Esophagus muscularis mucosa (tissue), 4 donors: ENCODE measurements at regions not wholly inside any gene's neighbourhood (a gene's known extent, or its start where the extent isn't known, plus 50 kb on each side); places are given as distances from the start of the nearest gene placed in this dataset.
A peak's percentile ranks its signal among the peaks of the same experiment; 100 is the strongest.

ENCODE experiments used
- DNase-seq: peaks from one replicate; pipeline ENCODE4 v3.0.0-alpha.2; 2017; ENCODE audit errors: extremely low spot score
- H3K27ac ChIP-seq, 4 donors: fragments of 200-600 bp; sonication (generic); replicated peaks in 1 of 4; 1 replicate in 3 of 4; 2 replicates in 1 of 4; pipeline ENCODE4 v1.5.1; 2016 to 2019; ENCODE audit warnings: mild to moderate bottlenecking in 1 of 4
- H3K27me3 ChIP-seq, 4 donors: fragments of 200-600 bp; sonication (generic); one replicate each; pipeline versions ENCODE4 v1.5.1 to v1.6.0; 2016 to 2019
- H3K36me3 ChIP-seq, 4 donors: fragments of 200-600 bp; sonication (generic); one replicate each; pipeline ENCODE4 v1.5.1; 2016 to 2019
- H3K4me1 ChIP-seq, 4 donors: fragments of 200-600 bp; sonication (generic); one replicate each; pipeline ENCODE4 v1.5.1; 2016 to 2019
- H3K4me3 ChIP-seq, 4 donors: fragments of 200-600 bp; sonication (generic); 1 replicate in 2 of 4; 2 replicates in 2 of 4; pipeline ENCODE4 v1.5.1; 2016 to 2019; ENCODE audit warnings: mild to moderate bottlenecking in 4 of 4, moderate library complexity in 1 of 4
- H3K9me3 ChIP-seq, 4 donors: fragments of 200-600 bp; sonication (generic); 1 replicate in 3 of 4; 2 replicates in 1 of 4; pipeline ENCODE4 v1.5.1; 2016 to 2019
- EP300 ChIP-seq: sonication (generic); formaldehyde crosslinking; IDR thresholded peaks from one replicate; pipeline ENCODE4 v1.6.1; 2017; ENCODE audit warnings: antibody characterized with exemption
- POLR2A ChIP-seq: fragments of 450-650 bp; IDR thresholded peaks from one replicate; pipeline ENCODE4 v1.6.1; 2017; ENCODE audit warnings: antibody characterized with exemption, moderate library complexity, mild to moderate bottlenecking, low read depth
- POLR2AphosphoS5 ChIP-seq, 2 donors: sonication (generic); formaldehyde crosslinking; IDR thresholded peaks; one replicate each; pipeline ENCODE4 v1.6.1; 2017; ENCODE audit warnings: antibody characterized with exemption in 2 of 2
- WGBS: methylation state at CpG from one replicate; pipeline ENCODE4 v1.1.5; 2018; 5-methylcytosine and 5-hydroxymethylcytosine counted together
- intact Hi-C: fragments of 100-400 bp; cut with DNase I; formaldehyde crosslinking; loops from one replicate; pipeline ENCODE4 v1.15.1; 2023
- TF ChIP-seq, protein P1 (sequence below), 3 experiments: fragments of 200-600 bp in 2 of 3; fragments of 450-650 bp in 1 of 3; sonication (generic) in 2 of 3; IDR thresholded peaks; one replicate each; pipeline ENCODE4 v1.5.1; 2017 to 2019; ENCODE audit warnings: antibody characterized with exemption in 3 of 3, mild to moderate bottlenecking in 2 of 3, moderate library complexity in 1 of 3

DNA sequence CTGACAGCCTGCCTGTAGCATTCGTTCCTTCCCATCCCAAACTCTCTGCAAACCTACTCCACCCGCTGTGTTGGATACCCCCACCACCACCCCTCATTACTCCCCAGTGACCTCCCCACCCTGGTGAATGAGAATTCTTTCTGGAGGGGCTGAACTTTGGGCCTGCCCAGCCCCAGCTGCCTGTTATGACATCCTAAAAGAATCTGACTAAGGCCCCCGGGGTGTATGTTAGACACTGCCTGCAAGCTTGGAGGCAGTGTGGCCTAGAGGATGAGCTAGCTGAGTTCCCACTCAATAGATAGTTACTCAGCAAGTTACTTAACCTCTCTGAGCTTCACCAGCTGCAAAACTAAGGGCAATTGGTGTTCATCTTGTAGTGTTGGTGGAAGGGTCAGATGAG is 110.2 kb upstream of the FGGY start:
- H3K36me3 ChIP-seq, result no peaks in the 10 kb centered on the region
- H3K27me3 ChIP-seq, result no peaks in the 10 kb centered on the region
- 66% methylated on average over 3 of the region's 3 CpGs for WGBS
- peaks cover 0 to 2% (median 0%) of the 10 kb centered on the region in 4 donors for H3K4me1 ChIP-seq
- H3K27ac ChIP-seq, result no peak overlapping the region
- intact Hi-C loops, result loop anchor here (10.0 kb wide), 1 partner anchor 58 kb away; no protein-coding TSS in a partner anchor
- TF ChIP-seq, protein P1, sequence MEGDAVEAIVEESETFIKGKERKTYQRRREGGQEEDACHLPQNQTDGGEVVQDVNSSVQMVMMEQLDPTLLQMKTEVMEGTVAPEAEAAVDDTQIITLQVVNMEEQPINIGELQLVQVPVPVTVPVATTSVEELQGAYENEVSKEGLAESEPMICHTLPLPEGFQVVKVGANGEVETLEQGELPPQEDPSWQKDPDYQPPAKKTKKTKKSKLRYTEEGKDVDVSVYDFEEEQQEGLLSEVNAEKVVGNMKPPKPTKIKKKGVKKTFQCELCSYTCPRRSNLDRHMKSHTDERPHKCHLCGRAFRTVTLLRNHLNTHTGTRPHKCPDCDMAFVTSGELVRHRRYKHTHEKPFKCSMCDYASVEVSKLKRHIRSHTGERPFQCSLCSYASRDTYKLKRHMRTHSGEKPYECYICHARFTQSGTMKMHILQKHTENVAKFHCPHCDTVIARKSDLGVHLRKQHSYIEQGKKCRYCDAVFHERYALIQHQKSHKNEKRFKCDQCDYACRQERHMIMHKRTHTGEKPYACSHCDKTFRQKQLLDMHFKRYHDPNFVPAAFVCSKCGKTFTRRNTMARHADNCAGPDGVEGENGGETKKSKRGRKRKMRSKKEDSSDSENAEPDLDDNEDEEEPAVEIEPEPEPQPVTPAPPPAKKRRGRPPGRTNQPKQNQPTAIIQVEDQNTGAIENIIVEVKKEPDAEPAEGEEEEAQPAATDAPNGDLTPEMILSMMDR (IDR thresholded peaks at IDR 0.05), result no peak
- TF ChIP-seq POLR2A, result no peak
- no peak for TF ChIP-seq POLR2AphosphoS5 (IDR thresholded peaks at IDR 0.05)
- TF ChIP-seq EP300, result no peak
- H3K9me3 ChIP-seq, result no peaks in the 10 kb centered on the region
- no peak overlapping the region for H3K4me3 ChIP-seq
- peak; percentile 89 for DNase-seq

DNA sequence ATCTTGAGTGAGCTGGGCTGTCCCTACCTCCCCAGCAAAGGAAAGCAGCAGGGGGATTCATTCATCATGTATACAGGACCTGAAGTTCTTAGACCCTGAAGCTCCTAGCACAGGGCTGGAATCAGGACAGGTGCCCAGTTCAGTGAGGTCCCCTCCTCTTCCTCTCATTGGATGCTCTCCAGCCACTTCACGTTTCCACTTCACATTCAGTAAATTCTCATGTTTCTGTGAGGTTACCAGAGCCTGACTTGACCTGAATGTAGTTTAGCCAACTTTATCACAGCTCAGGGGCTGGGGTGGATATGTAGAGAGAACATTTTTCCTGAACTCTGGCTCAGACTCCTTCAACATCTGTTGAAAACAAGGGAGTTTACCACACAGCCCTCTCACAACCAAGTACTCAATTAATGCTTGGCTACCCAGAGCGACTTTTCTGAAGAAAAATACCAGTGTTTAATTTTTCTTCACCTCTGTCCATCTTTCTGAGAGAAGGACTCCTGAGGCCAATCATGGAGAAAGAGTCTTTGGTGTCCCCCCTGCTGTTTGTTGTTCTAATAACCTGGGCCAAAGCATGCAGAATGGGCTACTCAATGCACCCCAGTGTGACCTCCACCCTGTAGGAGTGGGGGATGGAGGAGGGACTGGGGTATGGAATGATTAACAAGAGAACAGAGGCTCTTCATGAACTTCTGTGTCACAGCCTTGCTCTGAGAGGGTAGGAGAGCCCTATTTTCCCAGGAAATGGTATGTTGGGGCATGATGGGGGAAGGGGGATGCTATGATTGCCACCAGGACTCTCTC is 108.3 kb upstream of the FGGY start:
- H3K4me1 ChIP-seq, result peaks cover 0 to 2% (median 0%) of the 10 kb centered on the region in 4 donors
- no peaks in the 10 kb centered on the region for H3K36me3 ChIP-seq
- peaks cover 0 to 3% (median 0%) of the 10 kb centered on the region in 4 donors for H3K9me3 ChIP-seq
- no peak overlapping the region for H3K4me3 ChIP-seq
- WGBS, result 86% methylated on average over 2 of the region's 2 CpGs
- H3K27me3 ChIP-seq, result no peaks in the 10 kb centered on the region
- DNase-seq, result no peak
- intact Hi-C loops, result loop anchor here (10.0 kb wide), 1 partner anchor 56 kb away; no protein-coding TSS in a partner anchor
- TF ChIP-seq, protein P1 (IDR thresholded peaks at IDR 0.05), result no peak
- TF ChIP-seq EP300, result no peak
- TF ChIP-seq POLR2AphosphoS5 (IDR thresholded peaks at IDR 0.05), result no peak
- TF ChIP-seq POLR2A, result no peak
- peak overlapping the region in 2 of 4 donors; percentile 25 to 27 for H3K27ac ChIP-seq

DNA sequence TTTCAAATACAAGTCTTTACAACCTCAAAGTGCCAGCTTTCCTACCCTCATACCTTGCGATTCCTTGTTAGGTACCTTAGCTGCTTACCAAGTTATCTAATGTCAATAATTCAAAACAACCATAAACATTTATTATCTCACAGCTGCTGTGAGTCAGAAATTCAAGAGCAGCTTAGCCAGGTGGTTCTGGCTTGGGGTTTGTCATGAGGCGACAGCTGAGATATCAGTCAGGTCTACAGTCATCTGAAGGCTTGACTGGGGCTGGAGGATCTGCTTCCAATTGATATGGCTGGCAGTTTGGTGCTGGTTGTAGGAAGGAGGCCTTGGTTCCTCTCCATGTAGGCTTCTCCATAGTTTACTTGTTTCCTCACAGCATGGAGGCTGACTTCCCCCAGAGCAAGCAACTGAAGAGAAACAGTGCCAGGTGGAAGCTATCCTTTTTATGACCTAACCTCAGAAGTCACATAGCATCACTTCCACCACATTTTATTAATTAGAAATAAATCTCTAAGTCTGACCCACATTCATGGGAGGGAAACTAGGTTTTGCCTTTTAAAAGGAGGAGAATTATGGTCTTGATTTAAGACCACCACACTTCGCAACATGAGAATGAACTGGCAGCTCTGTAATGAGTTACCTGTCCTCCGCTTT is 103.3 kb upstream of the FGGY start:
- H3K27me3 ChIP-seq, result no peaks in the 10 kb centered on the region

DNA sequence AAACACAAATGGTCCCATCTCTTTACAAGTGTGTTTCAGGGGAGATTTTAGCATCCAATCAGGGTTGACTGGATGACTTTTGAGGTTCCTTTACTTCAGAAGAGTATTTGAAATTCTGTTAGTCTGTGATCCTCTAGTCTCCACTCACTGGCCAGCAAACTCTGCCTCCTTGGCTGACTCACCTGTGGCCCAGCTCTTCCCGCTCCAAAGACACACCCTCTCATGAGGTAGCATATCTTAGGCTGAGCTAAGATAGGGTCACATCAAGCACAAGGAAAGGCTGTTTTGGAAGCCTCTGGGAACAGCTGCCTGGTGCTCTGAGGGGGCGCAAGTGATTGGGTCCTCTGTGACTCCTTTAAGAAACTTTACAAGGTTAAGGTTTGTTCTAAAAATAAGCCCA is 102.3 kb upstream of the FGGY start:
- 88% methylated on average over 2 of the region's 2 CpGs for WGBS
- Histone ChIP-seq H3K27me3 (no peaks in the 10 kb centered on the region), H3K4me3 (no peak overlapping the region)

More for the DNA sequence above, 103.3 kb upstream of the FGGY start:
- intact Hi-C loops, result no loop called here
- TF ChIP-seq POLR2AphosphoS5 (IDR thresholded peaks at IDR 0.05), result no peak
- no peak for TF ChIP-seq POLR2A
- TF ChIP-seq, protein P1 (IDR thresholded peaks at IDR 0.05), result no peak
- TF ChIP-seq EP300, result no peak
- Histone ChIP-seq H3K27ac (no peak overlapping the region), H3K36me3 (no peaks in the 10 kb centered on the region), H3K4me3 (no peak overlapping the region), H3K4me1 (peaks cover 2 to 8% (median 6%) of the 10 kb centered on the region in 4 donors), H3K9me3 (peaks cover 0 to 7% (median 0%) of the 10 kb centered on the region in 4 donors)
- DNase-seq, result peak; percentile 24
- 74% methylated on average over 4 of the region's 4 CpGs for WGBS

More for the DNA sequence above, 102.3 kb upstream of the FGGY start:
- TF ChIP-seq POLR2AphosphoS5 (IDR thresholded peaks at IDR 0.05) (no peak), EP300 (no peak), POLR2A (no peak)
- TF ChIP-seq, protein P1 (IDR thresholded peaks at IDR 0.05), result no peak
- H3K4me1 ChIP-seq, result peaks cover 3 to 11% (median 7%) of the 10 kb centered on the region in 4 donors
- intact Hi-C loops, result no loop called here
- no peaks in the 10 kb centered on the region for H3K36me3 ChIP-seq
- peaks cover 0 to 7% (median 0%) of the 10 kb centered on the region in 4 donors for H3K9me3 ChIP-seq
- no peak overlapping the region for H3K27ac ChIP-seq
- no peak for DNase-seq
